HCT116 (cell line): ENCODE measurements at regions not wholly inside any gene's neighbourhood (a gene's known extent, or its start where the extent isn't known, plus 50 kb on each side); places are given as distances from the start of the nearest gene placed in this dataset.

ENCODE experiments used
- ATAC-seq: fragments of 200-7000 bp; cut with Tn5 transposase; 2 replicates; pipeline ENCODE4 v1.9.1; 2020; ENCODE audit warnings: mild to moderate bottlenecking, moderate library complexity
- BruUV-seq: library from RNA; stranded (reverse); fragments of 400-500 nt; replicated peaks from 2 replicates; lab custom pipeline; 2021; lab: Mats Ljungman, UMichigan
- CTCF ChIA-PET: fragments of 300-600 bp; sonication (Branson Sonifier 250); formaldehyde crosslinking; loops from one replicate; lab custom pipeline; 2021; ENCODE audit warnings: antibody characterized with exemption; lab: Charles Lee
- POLR2A ChIA-PET: fragments of 300-600, 350-600 bp; sonication (Branson Sonifier 250); formaldehyde crosslinking; loops from one replicate; lab custom pipeline; 2021; ENCODE audit warnings: antibody characterized with exemption; lab: Charles Lee
- RAD21 ChIA-PET, 2 experiments: fragments of 300-600 bp; sonication (Branson Sonifier 250); formaldehyde crosslinking; loops; one replicate each; lab custom pipeline; 2023; ENCODE audit warnings: low total read pairs in 2 of 2; ENCODE audit not compliant: uncharacterized antibody in 2 of 2, unreplicated experiment in 2 of 2, low non-redundant PET in 1 of 2; lab: Charles Lee
- DNase-seq: peaks from one replicate; pipeline ENCODE4 v3.0.0-alpha.2; 2010; ENCODE audit warnings: low read depth, low spot score
- H2AFZ ChIP-seq: fragments of 200-600 bp; shearing (Covaris generic), sonication (generic); 2 replicates; pipeline ENCODE4 v1.6.1; 2017; ENCODE audit warnings: low read depth, mixed run types, mixed read lengths, antibody characterized with exemption, low read length; ENCODE audit not compliant: poor library complexity, severe bottlenecking
- H3K27ac ChIP-seq: 2 replicates; pipeline ENCODE4 v1.5.1; 2012; ENCODE audit warnings: low read depth, low read length
- H3K27me3 ChIP-seq: fragments of 200-600 bp; sonication (generic); 2 replicates; pipeline ENCODE4 v1.6.1; 2016; ENCODE audit warnings: mixed run types, low read length, mixed read lengths; ENCODE audit not compliant: insufficient read depth
- H3K36me3 ChIP-seq, 2 experiments: fragments of 200-500 bp in 1 of 2; fragments of 200-600 bp in 1 of 2; sonication (Bioruptor generic) in 1 of 2; sonication (generic) in 1 of 2; 2 replicates each; pipeline versions ENCODE4 v1.5.1 to v1.6.1; 2014 to 2016; ENCODE audit warnings: low read length in 2 of 2, inconsistent platforms in 1 of 2, mixed read lengths in 1 of 2, mixed run types in 1 of 2; ENCODE audit not compliant: insufficient read depth in 2 of 2, control insufficient read depth in 1 of 2
- H3K4me1 ChIP-seq, 2 experiments: fragments of 200-600 bp in 1 of 2; sonication (generic) in 1 of 2; 2 replicates each; pipeline versions ENCODE4 v1.5.1 to v1.6.1; 2012 to 2017; ENCODE audit warnings: low read length in 2 of 2, inconsistent platforms in 1 of 2, mild to moderate bottlenecking in 1 of 2, mixed read lengths in 1 of 2, mixed run types in 1 of 2, moderate library complexity in 1 of 2; ENCODE audit not compliant: insufficient read depth in 2 of 2, control insufficient read depth in 1 of 2
- H3K4me2 ChIP-seq: fragments of 200-600 bp; sonication (generic); 2 replicates; pipeline ENCODE4 v1.6.1; 2017; ENCODE audit warnings: mixed run types, low read length, mixed read lengths
- H3K4me3 ChIP-seq, 2 experiments: fragments of 200-600 bp in 1 of 2; sonication (generic) in 1 of 2; replicated peaks in 1 of 2; 2 replicates each; pipeline ENCODE4 v1.5.1; 2011 to 2016; ENCODE audit warnings: low read length in 2 of 2, control low read depth in 1 of 2, low read depth in 1 of 2, mild to moderate bottlenecking in 1 of 2, mixed read lengths in 1 of 2, mixed run types in 1 of 2
- H3K79me2 ChIP-seq: fragments of 200-600 bp; sonication (generic); 2 replicates; pipeline ENCODE4 v1.6.1; 2017; ENCODE audit warnings: mild to moderate bottlenecking, mixed run types, low read length, moderate library complexity, mixed read lengths; ENCODE audit not compliant: insufficient read depth
- H3K9ac ChIP-seq: fragments of 200-600 bp; sonication (generic); 2 replicates; pipeline ENCODE4 v1.6.1; 2016; ENCODE audit warnings: low read length, mixed read lengths
- H3K9me2 ChIP-seq: fragments of 200-600 bp; sonication (generic), shearing (Covaris generic); 2 replicates; pipeline ENCODE4 v1.6.1; 2017; ENCODE audit warnings: mixed run types, mild to moderate bottlenecking, moderate library complexity; ENCODE audit not compliant: insufficient read depth
- H3K9me3 ChIP-seq, 2 experiments: fragments of 200-500 bp in 1 of 2; fragments of 200-600 bp in 1 of 2; sonication (Bioruptor generic) in 1 of 2; sonication (generic) in 1 of 2; 2 replicates each; pipeline ENCODE4 v1.6.1; 2014 to 2017; ENCODE audit warnings: low read length in 2 of 2, mixed read lengths in 2 of 2, inconsistent platforms in 1 of 2, low read depth in 1 of 2, mild to moderate bottlenecking in 1 of 2, mixed run types in 1 of 2, moderate library complexity in 1 of 2; ENCODE audit not compliant: control insufficient read depth in 1 of 2, insufficient read depth in 1 of 2
- H4K20me1 ChIP-seq: fragments of 200-600 bp; sonication (generic), shearing (Covaris generic); 2 replicates; pipeline ENCODE4 v1.6.1; 2017; ENCODE audit warnings: mixed run types, mild to moderate bottlenecking, moderate library complexity; ENCODE audit not compliant: insufficient read depth
- CBX3 ChIP-seq: IDR thresholded peaks from 2 replicates; pipeline ENCODE4 v1.6.1; 2012; ENCODE audit warnings: low read depth
- EGR1 ChIP-seq: IDR thresholded peaks from 2 replicates; pipeline ENCODE4 v1.6.1; 2012; ENCODE audit warnings: low read depth
- FOSL1 ChIP-seq: IDR thresholded peaks from 2 replicates; pipeline ENCODE4 v1.6.1; 2012; ENCODE audit warnings: low read depth
- JUND ChIP-seq: IDR thresholded peaks from 2 replicates; pipeline ENCODE4 v1.6.1; 2012
- POLR2A ChIP-seq: IDR thresholded peaks from 2 replicates; pipeline ENCODE4 v1.7.0; 2011; ENCODE audit warnings: borderline replicate concordance; ENCODE audit not compliant: insufficient read depth, insufficient read length; ENCODE audit errors: extremely low read depth
- SIN3A ChIP-seq: IDR thresholded peaks from 2 replicates; pipeline ENCODE4 v1.6.1; 2012; ENCODE audit warnings: low read depth
- TCF7L2 ChIP-seq: IDR thresholded peaks from 2 replicates; pipeline ENCODE4 v1.7.0; 2011; ENCODE audit warnings: borderline replicate concordance, inconsistent platforms; ENCODE audit not compliant: insufficient read depth, insufficient read length; ENCODE audit errors: extremely low read depth
- ZFX ChIP-seq: fragments of 450-650 bp; IDR thresholded peaks from 2 replicates; pipeline ENCODE4 v1.6.1; 2017
- intact Hi-C: fragments of 100-400 bp; cut with micrococcal nuclease; formaldehyde crosslinking; loops from 2 replicates; pipeline ENCODE4 v1.10.0; 2022
- TF ChIP-seq, protein P1 (sequence below), 3 experiments: fragments of 200-600 bp in 1 of 3; sonication (generic) in 1 of 3; IDR thresholded peaks in 2 of 3; conservative IDR thresholded peaks in 1 of 3; 2 replicates each; pipeline ENCODE4 v1.5.1; 2012 to 2017; ENCODE audit warnings: low read depth in 2 of 3, low read length in 2 of 3, antibody characterized with exemption in 1 of 3, borderline replicate concordance in 1 of 3, control low read depth in 1 of 3, mild to moderate bottlenecking in 1 of 3, mixed read lengths in 1 of 3, mixed run types in 1 of 3, moderate library complexity in 1 of 3; ENCODE audit not compliant: insufficient read depth in 1 of 3
- TF ChIP-seq, protein P2 (sequence below): IDR thresholded peaks from 2 replicates; pipeline ENCODE4 v1.6.1; 2012
- TF ChIP-seq, protein P3 (sequence below): IDR thresholded peaks from 2 replicates; pipeline ENCODE4 v1.6.1; 2012
- TF ChIP-seq, protein P4 (sequence below): IDR thresholded peaks from 2 replicates; pipeline ENCODE4 v1.6.1; 2011; ENCODE audit warnings: mild to moderate bottlenecking, low read length, moderate library complexity; ENCODE audit not compliant: insufficient replicate concordance; ENCODE audit errors: extremely low read depth

DNA sequence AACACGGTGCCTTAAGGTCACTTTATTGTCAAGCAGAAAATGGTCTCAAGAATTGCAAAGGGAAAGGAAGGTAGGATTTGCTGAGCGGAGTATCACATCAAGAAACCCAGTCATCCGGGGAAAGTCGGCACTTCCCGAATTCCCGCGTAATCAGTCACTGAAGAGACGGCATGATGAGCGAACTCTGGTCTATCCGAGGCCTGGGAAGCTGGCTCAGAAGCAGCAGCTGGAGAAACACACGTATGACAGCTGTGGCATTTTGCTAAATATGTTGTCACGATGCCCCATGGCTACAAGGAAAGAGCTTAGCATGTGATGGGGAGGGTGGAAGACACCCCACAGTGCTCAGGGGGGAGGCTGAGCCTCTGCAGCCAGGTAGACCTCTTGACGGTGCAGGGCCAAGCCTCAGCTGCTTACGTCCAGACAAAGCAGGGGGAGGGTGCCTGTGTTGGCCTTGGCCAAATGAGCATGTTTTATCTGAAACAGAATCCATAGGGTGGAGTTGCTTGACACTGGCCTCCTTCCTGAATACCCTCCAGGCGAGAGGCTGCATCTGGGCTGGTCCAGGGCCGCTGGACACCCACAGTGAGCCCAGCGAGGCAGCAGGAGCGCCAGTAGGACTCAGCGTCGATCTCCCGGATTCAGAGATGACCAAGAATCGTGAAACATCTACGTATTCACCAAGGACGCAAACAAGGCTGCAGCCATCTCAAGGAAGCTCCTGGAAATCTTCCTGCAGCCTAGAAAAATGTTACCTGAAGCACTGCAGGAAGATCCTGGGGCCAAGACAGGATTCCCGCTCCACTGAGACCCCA lies 118.8 kb upstream of the AFDN start:
- H3K4me3 ChIP-seq = no peak overlapping the region
- ChIA-PET CTCF (no interaction called here), RAD21 (no interaction called here), POLR2A (no interaction called here)
- ATAC-seq (no peak), DNase-seq (no peak)
- no peak overlapping the region for H3K9ac ChIP-seq
- no peaks in the 10 kb centered on the region for H3K4me1 ChIP-seq
- peaks cover 5% of the 10 kb centered on the region; the same call in 1 of the 2 replicates for H3K27me3 ChIP-seq
- H3K79me2 ChIP-seq = no peaks in the 10 kb centered on the region
- H3K27ac ChIP-seq = no peak overlapping the region
- intact Hi-C loops = no loop called here
- no TSS peak for BruUV-seq
- no peaks in the 10 kb centered on the region for H4K20me1 ChIP-seq
- H3K36me3 ChIP-seq = no peaks in the 10 kb centered on the region
- H2AFZ ChIP-seq = no peak overlapping the region
- TF ChIP-seq POLR2A (no peak), JUND (no peak), TCF7L2 (no peak), SIN3A (no peak), CBX3 (no peak), EGR1 (no peak), FOSL1 (no peak), ZFX (no peak)
- TF ChIP-seq, protein P1, sequence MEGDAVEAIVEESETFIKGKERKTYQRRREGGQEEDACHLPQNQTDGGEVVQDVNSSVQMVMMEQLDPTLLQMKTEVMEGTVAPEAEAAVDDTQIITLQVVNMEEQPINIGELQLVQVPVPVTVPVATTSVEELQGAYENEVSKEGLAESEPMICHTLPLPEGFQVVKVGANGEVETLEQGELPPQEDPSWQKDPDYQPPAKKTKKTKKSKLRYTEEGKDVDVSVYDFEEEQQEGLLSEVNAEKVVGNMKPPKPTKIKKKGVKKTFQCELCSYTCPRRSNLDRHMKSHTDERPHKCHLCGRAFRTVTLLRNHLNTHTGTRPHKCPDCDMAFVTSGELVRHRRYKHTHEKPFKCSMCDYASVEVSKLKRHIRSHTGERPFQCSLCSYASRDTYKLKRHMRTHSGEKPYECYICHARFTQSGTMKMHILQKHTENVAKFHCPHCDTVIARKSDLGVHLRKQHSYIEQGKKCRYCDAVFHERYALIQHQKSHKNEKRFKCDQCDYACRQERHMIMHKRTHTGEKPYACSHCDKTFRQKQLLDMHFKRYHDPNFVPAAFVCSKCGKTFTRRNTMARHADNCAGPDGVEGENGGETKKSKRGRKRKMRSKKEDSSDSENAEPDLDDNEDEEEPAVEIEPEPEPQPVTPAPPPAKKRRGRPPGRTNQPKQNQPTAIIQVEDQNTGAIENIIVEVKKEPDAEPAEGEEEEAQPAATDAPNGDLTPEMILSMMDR (IDR thresholded peaks at IDR 0.05 in 2 of 3, conservative IDR thresholded peaks at IDR 0.05 in 1 of 3; ENCODE audit: borderline replicate concordance in 1 of 3, insufficient read depth in 1 of 3, low read depth in 2 of 3, low read length in 2 of 3) = no peak
- TF ChIP-seq, protein P2, sequence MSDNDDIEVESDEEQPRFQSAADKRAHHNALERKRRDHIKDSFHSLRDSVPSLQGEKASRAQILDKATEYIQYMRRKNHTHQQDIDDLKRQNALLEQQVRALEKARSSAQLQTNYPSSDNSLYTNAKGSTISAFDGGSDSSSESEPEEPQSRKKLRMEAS = no peak
- TF ChIP-seq, protein P3, sequence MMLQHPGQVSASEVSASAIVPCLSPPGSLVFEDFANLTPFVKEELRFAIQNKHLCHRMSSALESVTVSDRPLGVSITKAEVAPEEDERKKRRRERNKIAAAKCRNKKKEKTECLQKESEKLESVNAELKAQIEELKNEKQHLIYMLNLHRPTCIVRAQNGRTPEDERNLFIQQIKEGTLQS = no peak
- TF ChIP-seq, protein P4, sequence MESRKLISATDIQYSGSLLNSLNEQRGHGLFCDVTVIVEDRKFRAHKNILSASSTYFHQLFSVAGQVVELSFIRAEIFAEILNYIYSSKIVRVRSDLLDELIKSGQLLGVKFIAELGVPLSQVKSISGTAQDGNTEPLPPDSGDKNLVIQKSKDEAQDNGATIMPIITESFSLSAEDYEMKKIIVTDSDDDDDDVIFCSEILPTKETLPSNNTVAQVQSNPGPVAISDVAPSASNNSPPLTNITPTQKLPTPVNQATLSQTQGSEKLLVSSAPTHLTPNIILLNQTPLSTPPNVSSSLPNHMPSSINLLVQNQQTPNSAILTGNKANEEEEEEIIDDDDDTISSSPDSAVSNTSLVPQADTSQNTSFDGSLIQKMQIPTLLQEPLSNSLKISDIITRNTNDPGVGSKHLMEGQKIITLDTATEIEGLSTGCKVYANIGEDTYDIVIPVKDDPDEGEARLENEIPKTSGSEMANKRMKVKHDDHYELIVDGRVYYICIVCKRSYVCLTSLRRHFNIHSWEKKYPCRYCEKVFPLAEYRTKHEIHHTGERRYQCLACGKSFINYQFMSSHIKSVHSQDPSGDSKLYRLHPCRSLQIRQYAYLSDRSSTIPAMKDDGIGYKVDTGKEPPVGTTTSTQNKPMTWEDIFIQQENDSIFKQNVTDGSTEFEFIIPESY = no peak
- H3K9me2 ChIP-seq = no peaks in the 10 kb centered on the region
- no peaks in the 10 kb centered on the region for H3K9me3 ChIP-seq
- H3K4me2 ChIP-seq = no peak overlapping the region
